ENCODE measurements at regions not wholly inside any gene's neighbourhood (a gene's known extent, or its start where the extent isn't known, plus 50 kb on each side); places are given as distances from the start of the nearest gene placed in this dataset.

GRCh38 chr6:167570460-167571400 lies 245.8 kb downstream of the TTLL2 start:
- TF ChIP-seq CTCF (conservative IDR thresholded peaks at IDR 0.05; ENCODE audit: low read depth, low read length) (no peak), EZH2 (IDR thresholded peaks at IDR 0.05; ENCODE audit: borderline replicate concordance, low read depth, low read length, poor library complexity, severe bottlenecking) (no peak)

Data from A673 (cell line).